Heart right ventricle (tissue), 16 donors: ENCODE measurements at regions not wholly inside any gene's neighbourhood (a gene's known extent, or its start where the extent isn't known, plus 50 kb on each side); places are given as distances from the start of the nearest gene placed in this dataset.

Source experiments
- ATAC-seq, 8 donors: fragments of 200-7000 bp; cut with Tn5 transposase; one replicate each; pipeline ENCODE4 v1.9.1; 2020; ENCODE audit warnings: mild to moderate bottlenecking in 8 of 8, moderate library complexity in 8 of 8, moderate number of reproducible peaks in 1 of 8
- DNase-seq, 2 donors: peaks; one replicate each; pipeline ENCODE4 v3.0.0-alpha.2; 2020
- H3K27ac ChIP-seq, 10 donors: fragments of 200-600 bp; sonication (generic) in 2 of 10; one replicate each; pipeline versions ENCODE4 v1.5.0 to v1.8.0; 2020 to 2022; ENCODE audit warnings: mild to moderate bottlenecking in 3 of 10
- H3K27me3 ChIP-seq, 7 donors: fragments of 200-600 bp; one replicate each; pipeline ENCODE4 v1.8.0; 2021 to 2022; ENCODE audit warnings: mild to moderate bottlenecking in 2 of 7
- H3K36me3 ChIP-seq, 9 donors: fragments of 200-600 bp; sonication (generic) in 1 of 9; one replicate each; pipeline versions ENCODE4 v1.5.0 to v1.8.0; 2020 to 2022; ENCODE audit warnings: mild to moderate bottlenecking in 2 of 9
- H3K4me1 ChIP-seq, 9 donors: fragments of 200-600 bp; sonication (generic) in 1 of 9; one replicate each; pipeline versions ENCODE4 v1.5.0 to v1.8.0; 2020 to 2022; ENCODE audit warnings: mild to moderate bottlenecking in 4 of 9
- H3K4me3 ChIP-seq, 10 donors: fragments of 200-600 bp; sonication (generic) in 2 of 10; one replicate each; pipeline versions ENCODE4 v1.5.0 to v1.8.0; 2020 to 2022; ENCODE audit warnings: mild to moderate bottlenecking in 7 of 10, moderate library complexity in 2 of 10
- H3K9me3 ChIP-seq, 11 donors: fragments of 200-600 bp in 10 of 11; sonication (generic) in 2 of 11; one replicate each; pipeline versions ENCODE4 v1.5.0 to v1.8.0; 2013 to 2022; ENCODE audit warnings: mild to moderate bottlenecking in 2 of 11, control low read depth in 1 of 11, moderate library complexity in 1 of 11
- WGBS, 2 donors: extraction: QIAGEN DNeasy Blood & Tissue Kit; methylation state at CpG; one replicate each; pipeline ENCODE4 v1.1.7; 2013; ENCODE audit warnings: inconsistent platforms in 1 of 2; 5-methylcytosine and 5-hydroxymethylcytosine counted together
- intact Hi-C, 10 donors: fragments of 100-400 bp; cut with DNase I; formaldehyde crosslinking; loops; one replicate each; pipeline versions ENCODE4 v1.11.1 to v1.14.2; 2022
- TF ChIP-seq, protein P1 (sequence below), 9 donors: fragments of 200-600 bp; sonication (generic) in 2 of 9; IDR thresholded peaks; one replicate each; pipeline versions ENCODE4 v1.5.0 to v1.8.0; 2021 to 2022; ENCODE audit warnings: antibody characterized with exemption in 9 of 9, mild to moderate bottlenecking in 5 of 9, moderate library complexity in 1 of 9
- donor health status: Arrhythmogenic right ventricular cardiomyopathy.
- donor health status: ischemic (EF 13 %, LVEDD 7.1; RV severe dilation, severe dysfunction).
- donor health status: healthy with polysubstance abuse.
- donor health status: DM: no; HTN: yes; CAD: no.
- donor health status: DM: no; HTN: no; CAD: no.
- donor health status: ischemic (EF 25% LVEDD 6.9; RV normal size, moderate dysfunction).
- donor health status: ischemic (EF 25% LVEDD 5.7; RV mildly dilated, moderate dysfunction).
- donor health status: healthy.
- donor health status: DM: yes; HTN: yes; CAD: no.
- donor health status: Ischemic cardiomyopathy.
- donor health status: ischemic (EF 35%, LVEDD 5.7; RV mildly dilated, moderate dysfunction).
- donor health status: nonischemic (EF 11% LVEDD 7.7; RV severe dilation, severe dysfunction).
- donor health status: DM: yes; HTN: yes; CAD: no.
- donor health status: PGD.
- donor health status: ischemic (EF 29% LVEDD 5.4; RV normal size, mild dysfunction).
- donor health status: nonischemic (EF 23%, LVEDD 6.1; RV moderate dilation, normal function).

DNA sequence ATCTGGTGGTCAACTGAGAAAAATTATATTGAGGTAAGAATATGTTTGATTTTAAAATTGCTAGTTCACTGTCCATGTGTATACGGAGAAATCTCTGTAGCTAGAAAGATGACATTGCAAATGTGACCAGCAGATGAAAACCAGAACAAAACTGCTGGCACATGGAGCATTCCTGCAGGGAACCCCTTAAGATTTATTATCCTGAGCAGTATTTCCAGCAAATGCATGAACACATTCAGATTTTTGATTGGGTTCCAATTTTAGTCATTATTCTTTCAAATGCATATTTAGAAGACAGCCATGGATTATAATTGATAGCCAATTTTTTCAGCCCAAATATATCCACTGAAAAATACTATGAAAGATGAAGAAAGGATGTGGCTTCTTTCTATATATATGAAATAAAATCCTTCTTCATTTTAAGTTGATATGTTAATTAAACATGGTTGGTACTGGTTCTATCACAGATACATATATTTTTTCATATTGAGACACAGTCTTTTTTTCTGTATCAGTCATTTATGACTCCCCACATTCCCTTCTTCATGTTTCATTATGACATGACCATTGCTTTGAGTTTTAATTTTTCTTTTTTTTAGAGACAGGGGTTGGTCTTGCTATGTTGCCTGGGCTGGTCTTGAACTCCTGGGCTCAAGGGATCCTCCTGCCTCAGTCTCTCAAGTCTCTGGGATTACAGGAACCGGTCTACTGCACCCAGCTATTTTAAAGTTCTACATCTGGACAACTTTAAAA is 376.5 kb downstream of the KLF12 start:
- no peak for ATAC-seq
- TF ChIP-seq, protein P1, sequence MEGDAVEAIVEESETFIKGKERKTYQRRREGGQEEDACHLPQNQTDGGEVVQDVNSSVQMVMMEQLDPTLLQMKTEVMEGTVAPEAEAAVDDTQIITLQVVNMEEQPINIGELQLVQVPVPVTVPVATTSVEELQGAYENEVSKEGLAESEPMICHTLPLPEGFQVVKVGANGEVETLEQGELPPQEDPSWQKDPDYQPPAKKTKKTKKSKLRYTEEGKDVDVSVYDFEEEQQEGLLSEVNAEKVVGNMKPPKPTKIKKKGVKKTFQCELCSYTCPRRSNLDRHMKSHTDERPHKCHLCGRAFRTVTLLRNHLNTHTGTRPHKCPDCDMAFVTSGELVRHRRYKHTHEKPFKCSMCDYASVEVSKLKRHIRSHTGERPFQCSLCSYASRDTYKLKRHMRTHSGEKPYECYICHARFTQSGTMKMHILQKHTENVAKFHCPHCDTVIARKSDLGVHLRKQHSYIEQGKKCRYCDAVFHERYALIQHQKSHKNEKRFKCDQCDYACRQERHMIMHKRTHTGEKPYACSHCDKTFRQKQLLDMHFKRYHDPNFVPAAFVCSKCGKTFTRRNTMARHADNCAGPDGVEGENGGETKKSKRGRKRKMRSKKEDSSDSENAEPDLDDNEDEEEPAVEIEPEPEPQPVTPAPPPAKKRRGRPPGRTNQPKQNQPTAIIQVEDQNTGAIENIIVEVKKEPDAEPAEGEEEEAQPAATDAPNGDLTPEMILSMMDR (IDR thresholded peaks at IDR 0.05), result no peak
- Histone ChIP-seq H3K27ac (no peak overlapping the region), H3K4me1 (peaks cover 0 to 10% (median 0%) of the 10 kb centered on the region in 9 donors), H3K9me3 (no peaks in the 10 kb centered on the region), H3K4me3 (no peak overlapping the region), H3K36me3 (peaks cover 0 to 10% (median 0%) of the 10 kb centered on the region in 9 donors), H3K27me3 (no peaks in the 10 kb centered on the region)
- no peak for DNase-seq
- 67 to 73% methylated on average over 2 of the region's 2 CpGs for WGBS, 2 donors
- intact Hi-C loops, result loop anchor here in 7 of 10 donors (5.0 to 10.0 kb wide), 7 partner anchors 77 to 1467 kb away; partner anchors contain the start of gene KLF12 (in 2 of the 7)

DNA sequence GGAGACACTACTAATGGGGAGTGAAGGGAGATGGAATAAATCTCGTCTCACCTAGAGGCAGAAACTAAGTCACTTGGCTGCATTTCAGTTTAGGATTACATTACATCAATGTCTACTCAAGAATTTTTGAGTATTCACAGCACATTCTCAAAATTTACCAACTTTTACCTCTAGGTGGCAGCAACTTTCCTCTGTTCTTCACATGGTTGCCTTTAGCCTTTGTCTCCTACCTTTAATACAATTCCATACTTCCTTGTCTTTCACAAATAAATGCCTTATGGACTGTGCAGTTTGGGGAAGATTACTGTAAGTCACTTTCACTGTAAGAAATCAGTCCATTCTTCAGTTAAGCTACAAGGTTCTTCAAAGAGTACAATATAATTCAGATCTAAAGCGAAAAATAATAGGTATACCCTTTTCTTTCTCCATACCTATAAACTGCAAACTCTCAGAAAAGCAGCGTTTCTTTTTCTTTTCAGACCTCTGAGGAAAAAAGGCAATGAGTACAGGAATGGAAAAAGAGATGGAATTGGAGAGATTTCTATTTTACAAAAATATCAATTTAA is 379.4 kb downstream of the KLF12 start:
- no peaks in the 10 kb centered on the region for H3K27me3 ChIP-seq
- WGBS, 2 donors, result 60 to 63% methylated on average over 3 of the region's 3 CpGs

DNA sequence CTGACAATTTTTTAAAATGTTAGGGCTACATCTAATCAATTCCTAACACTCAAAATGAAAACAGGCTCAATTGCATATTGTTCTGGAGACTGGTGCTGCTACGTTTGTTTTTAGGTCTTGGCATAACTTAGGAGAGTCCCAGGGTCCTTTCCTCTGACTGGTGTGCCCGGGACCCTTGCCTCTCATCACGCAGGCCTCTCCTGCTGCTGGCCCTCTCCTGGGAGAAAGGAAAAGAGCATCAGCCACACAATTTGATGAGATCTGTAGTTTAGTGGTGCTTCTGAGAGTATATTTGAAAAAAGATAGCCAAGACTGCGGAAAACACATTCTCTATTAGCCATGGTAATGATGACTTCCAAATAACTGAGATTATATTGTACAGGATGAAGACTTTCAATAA is 380.0 kb downstream of the KLF12 start:
- ATAC-seq (no peak), DNase-seq (no peak)
- intact Hi-C loops, result loop anchor here in 9 of 10 donors (2.0 to 10.0 kb wide), 13 partner anchors 78 to 1503 kb away; partner anchors contain the start of gene KLF12 (in 2 of the 9)
- H3K4me3 ChIP-seq, result no peak overlapping the region
- WGBS, 2 donors, result 55 to 58% methylated on average over 4 of the region's 4 CpGs
- H3K27me3 ChIP-seq, result no peaks in the 10 kb centered on the region
- peaks cover 0 to 10% (median 0%) of the 10 kb centered on the region in 9 donors for H3K4me1 ChIP-seq
- peaks cover 0 to 16% (median 0%) of the 10 kb centered on the region in 9 donors for H3K36me3 ChIP-seq
- TF ChIP-seq, protein P1 (IDR thresholded peaks at IDR 0.05), result no peak
- H3K9me3 ChIP-seq, result no peaks in the 10 kb centered on the region
- H3K27ac ChIP-seq, result no peak overlapping the region

More for the DNA sequence above, 379.4 kb downstream of the KLF12 start:
- no peak overlapping the region for H3K27ac ChIP-seq
- intact Hi-C loops, result loop anchor here in 9 of 10 donors (2.0 to 10.0 kb wide), 13 partner anchors 77 to 1502 kb away; partner anchors contain the start of gene KLF12 (in 2 of the 9)
- peaks cover 0 to 11% (median 0%) of the 10 kb centered on the region in 9 donors for H3K36me3 ChIP-seq
- DNase-seq (peak in 1 of 2 donors; percentile 51), ATAC-seq (peak in 5 of 8 donors; percentile 52 to 78 (median 62))
- no peak overlapping the region for H3K4me3 ChIP-seq
- no peaks in the 10 kb centered on the region for H3K9me3 ChIP-seq
- TF ChIP-seq, protein P1 (IDR thresholded peaks at IDR 0.05), result peak; percentile 56 to 84 (median 74)
- H3K4me1 ChIP-seq, result peaks cover 0 to 10% (median 0%) of the 10 kb centered on the region in 9 donors

GRCh38 chr13:73751290-73751689 is 382.9 kb downstream of the KLF12 start:
- WGBS, 2 donors, result 93 to 94% methylated on average over 3 of the region's 3 CpGs
- intact Hi-C loops, result loop anchor here in 8 of 10 donors (5.0 to 10.0 kb wide), 11 partner anchors 81 to 1506 kb away; partner anchors contain the start of gene KLF12 (in 2 of the 8)
- ATAC-seq, result no peak

More at GRCh38 chr13:73751290-73751689, 382.9 kb downstream of the KLF12 start:
- Histone ChIP-seq H3K4me1 (peaks cover 0 to 5% (median 0%) of the 10 kb centered on the region in 9 donors), H3K9me3 (peaks cover 0 to 12% (median 4%) of the 10 kb centered on the region in 11 donors), H3K36me3 (peaks cover 0 to 24% (median 0%) of the 10 kb centered on the region in 9 donors), H3K4me3 (no peak overlapping the region), H3K27ac (no peak overlapping the region), H3K27me3 (no peaks in the 10 kb centered on the region)
- TF ChIP-seq, protein P1 (IDR thresholded peaks at IDR 0.05), result no peak
- DNase-seq, result no peak
